ENCODE measurements at regions not wholly inside any gene's neighbourhood (a gene's known extent, or its start where the extent isn't known, plus 50 kb on each side); places are given as distances from the start of the nearest gene placed in this dataset.

- TF ChIP-seq CTCF (conservative IDR thresholded peaks at IDR 0.05 in 1 of 2, IDR thresholded peaks at IDR 0.05 in 1 of 2; ENCODE audit: extremely low read depth in 1 of 2, insufficient read depth in 1 of 2, low read depth in 1 of 2, low read length in 2 of 2) (no peak), EZH2 (IDR thresholded peaks at IDR 0.05; ENCODE audit: borderline replicate concordance, low read length) (no peak)
Measured at GRCh38 chr6:82741325-82741995, 324.2 kb downstream of the UBE3D start.
